ENCODE measurements at regions not wholly inside any gene's neighbourhood (a gene's known extent, or its start where the extent isn't known, plus 50 kb on each side); places are given as distances from the start of the nearest gene placed in this dataset.

DNA sequence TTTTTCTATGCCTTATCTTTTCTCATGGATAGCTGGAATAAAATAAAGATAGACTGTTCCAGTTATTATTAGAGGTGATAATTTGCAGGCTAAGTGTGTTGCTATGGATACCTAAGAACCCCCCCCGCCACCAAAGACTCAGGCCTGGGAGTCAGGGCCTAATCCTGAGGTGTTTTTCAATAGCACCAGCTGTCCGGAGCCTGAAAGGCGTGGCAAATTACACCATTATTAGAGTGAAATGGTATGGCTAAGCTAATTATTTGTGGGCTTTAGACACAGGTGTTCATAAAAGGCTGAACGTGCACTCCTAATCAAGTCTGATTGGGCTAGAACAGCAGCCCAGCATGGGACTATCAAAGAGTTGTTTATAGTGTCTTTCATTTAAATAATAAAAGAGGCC is 293.2 kb upstream of the DCC start:
- TF ChIP-seq ZNF70 (CRISPR knock-in tag; IDR thresholded peaks at IDR 0.05): no peak
- no peak for TF ChIP-seq PATZ1 (CRISPR knock-in tag; IDR thresholded peaks at IDR 0.05; ENCODE audit: borderline replicate concordance)
- TF ChIP-seq TCF4 (CRISPR knock-in tag; IDR thresholded peaks at IDR 0.05; ENCODE audit: borderline replicate concordance): no peak
- TF ChIP-seq ZC3H10 (CRISPR knock-in tag; IDR thresholded peaks at IDR 0.05): no peak
- no peak for TF ChIP-seq ZNF565 (CRISPR knock-in tag; conservative IDR thresholded peaks at IDR 0.05; ENCODE audit: low read depth)
- no peak for TF ChIP-seq SNAI2 (CRISPR knock-in tag; IDR thresholded peaks at IDR 0.05)
- no peak for TF ChIP-seq RARB (CRISPR knock-in tag; IDR thresholded peaks at IDR 0.05)
- TF ChIP-seq ISL1 (CRISPR knock-in tag; IDR thresholded peaks at IDR 0.05): no peak
- no peak for TF ChIP-seq CSDC2 (CRISPR knock-in tag; IDR thresholded peaks at IDR 0.05)
- no peak for TF ChIP-seq POU6F1 (CRISPR knock-in tag; IDR thresholded peaks at IDR 0.05; ENCODE audit: borderline replicate concordance, low read depth)
- TF ChIP-seq ZFP30 (CRISPR knock-in tag; IDR thresholded peaks at IDR 0.05): no peak
- no peak for TF ChIP-seq TSHZ2 (CRISPR knock-in tag; IDR thresholded peaks at IDR 0.05)
- TF ChIP-seq ARNTL (CRISPR knock-in tag; IDR thresholded peaks at IDR 0.05; ENCODE audit: borderline replicate concordance, low read depth): no peak

All from SK-N-SH treated with all-trans-retinoic acid at 6 μM for 48 hours (cell line).